ENCODE measurements at regions not wholly inside any gene's neighbourhood (a gene's known extent, or its start where the extent isn't known, plus 50 kb on each side); places are given as distances from the start of the nearest gene placed in this dataset.
A peak's percentile ranks its signal among the peaks of the same experiment; 100 is the strongest.
"Not testable (repeated sequence)": the region's sequence is repeated elsewhere in the genome, so short reads cannot be mapped to it uniquely, and the experiment has no call there.

DNA sequence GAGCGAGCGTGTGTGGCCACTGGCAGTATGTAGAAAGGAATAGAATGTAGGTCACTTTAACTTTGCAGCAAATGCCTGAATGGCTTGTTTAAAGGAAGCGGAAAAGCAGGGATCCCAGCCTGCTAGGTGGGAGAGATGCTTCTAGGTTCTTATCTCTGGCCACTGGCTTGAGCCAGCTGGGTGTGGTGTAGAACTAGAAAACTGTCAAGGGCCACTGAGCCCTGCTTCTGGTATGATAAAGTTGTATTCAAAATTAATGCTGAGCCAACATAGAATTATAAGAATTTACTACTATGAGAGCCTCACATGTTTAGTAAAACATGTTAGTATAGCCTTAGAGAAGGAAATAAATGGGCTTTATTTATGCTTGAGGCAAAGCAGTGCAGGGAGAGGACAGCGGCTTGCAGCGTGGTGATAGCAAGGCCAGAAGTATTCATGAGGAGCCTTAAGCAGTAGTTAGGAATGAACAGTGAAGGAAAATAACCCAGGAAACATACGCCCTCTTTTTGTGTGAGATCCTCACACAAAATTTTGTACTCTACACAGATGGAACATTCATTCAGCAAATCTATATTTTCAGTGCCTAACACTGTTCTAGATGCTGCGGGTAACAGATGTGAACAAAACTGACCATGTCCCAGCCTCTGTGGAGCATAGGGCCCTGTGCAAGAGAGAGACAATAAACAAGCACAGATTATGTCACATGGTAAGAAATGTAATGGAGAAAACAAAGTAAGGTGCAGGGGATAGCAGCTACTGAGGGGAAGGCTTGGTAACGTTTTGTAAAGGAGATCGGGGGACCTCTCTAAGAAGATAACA, 863.2 kb downstream of the DIAPH3 start:
- no peak for DNase-seq (ENCODE audit: low read depth in 2 of 2)

DNA sequence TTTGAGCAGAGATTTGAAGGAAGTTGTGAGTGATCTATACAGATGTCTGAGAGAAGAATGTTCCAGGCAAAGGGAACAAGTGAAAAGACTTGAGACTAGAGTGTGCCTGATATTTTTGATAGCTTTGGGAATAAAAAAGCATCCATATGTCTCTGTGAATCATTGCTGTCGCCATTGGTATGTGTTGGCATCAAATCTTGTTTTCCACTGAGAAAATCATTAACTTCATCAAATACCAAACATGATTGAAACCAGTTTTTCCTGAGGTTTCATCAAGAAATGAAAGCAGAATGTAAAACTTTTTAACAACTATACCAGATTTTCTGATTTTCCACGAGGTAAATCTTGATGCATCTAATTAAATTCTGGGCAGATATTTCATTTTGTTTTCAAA, 862.6 kb downstream of the DIAPH3 start:
- no peak for DNase-seq (ENCODE audit: low read depth in 2 of 2)

DNA sequence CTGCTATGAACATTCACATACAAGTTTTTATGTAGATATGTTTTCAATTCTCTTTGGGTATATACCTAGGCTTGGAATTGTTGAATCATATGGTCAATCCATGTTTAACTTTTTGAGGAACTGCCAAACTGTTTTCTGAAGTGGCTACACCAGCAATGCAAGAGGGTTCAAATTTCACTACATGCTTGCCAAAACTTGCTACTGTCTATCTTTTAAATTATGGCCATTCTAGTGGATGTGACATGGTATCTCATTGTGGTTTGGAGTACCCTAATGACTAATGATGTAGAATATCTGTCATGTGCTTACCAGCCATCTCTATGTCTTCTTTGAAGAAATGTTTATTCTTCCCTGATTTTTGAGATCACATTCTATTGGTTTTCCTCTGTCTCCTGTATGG, 860.3 kb downstream of the DIAPH3 start:
- no peak for DNase-seq (ENCODE audit: low read depth in 2 of 2)

DNA sequence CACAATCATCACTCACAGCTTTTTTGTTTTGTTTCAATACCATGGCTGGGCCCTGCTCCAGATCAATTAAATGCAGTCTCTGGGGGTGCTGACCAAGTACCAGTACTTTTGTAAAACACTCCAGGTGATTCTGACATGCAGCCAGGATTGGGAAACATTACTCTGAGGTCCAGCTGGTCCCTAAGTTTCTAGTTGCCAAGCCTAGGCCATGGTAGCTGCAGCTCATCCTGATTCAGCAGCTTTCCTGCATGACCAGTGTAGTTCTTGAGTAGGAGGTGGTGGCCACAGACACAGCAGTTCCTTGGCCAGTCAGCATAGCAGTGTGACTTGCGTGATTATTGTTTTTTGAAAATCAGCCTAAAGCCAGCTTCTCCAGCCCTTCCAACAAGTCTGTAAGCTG, 859.1 kb downstream of the DIAPH3 start:
- DNase-seq (ENCODE audit: low read depth in 2 of 2), result no peak

DNA sequence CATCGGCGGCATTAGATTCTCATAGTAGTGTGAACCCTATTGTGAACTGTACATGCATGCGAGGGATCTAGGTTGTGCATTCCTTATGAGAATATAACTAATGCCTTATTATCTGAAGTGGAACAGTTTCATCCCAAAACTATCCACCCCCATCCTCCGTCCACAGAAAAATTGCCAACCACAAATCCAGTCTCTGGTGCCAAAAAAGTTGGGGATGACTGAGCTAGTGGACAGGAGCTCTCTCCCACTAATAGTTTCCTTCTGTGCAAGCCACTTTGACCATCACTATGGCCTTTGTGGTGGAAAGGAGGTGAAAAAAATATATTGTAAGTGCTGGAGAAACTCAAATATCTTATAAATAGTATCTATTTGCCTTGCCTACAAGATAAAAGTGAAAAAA, 857.8 kb downstream of the DIAPH3 start:
- DNase-seq (ENCODE audit: low read depth in 2 of 2), result no peak

DNA sequence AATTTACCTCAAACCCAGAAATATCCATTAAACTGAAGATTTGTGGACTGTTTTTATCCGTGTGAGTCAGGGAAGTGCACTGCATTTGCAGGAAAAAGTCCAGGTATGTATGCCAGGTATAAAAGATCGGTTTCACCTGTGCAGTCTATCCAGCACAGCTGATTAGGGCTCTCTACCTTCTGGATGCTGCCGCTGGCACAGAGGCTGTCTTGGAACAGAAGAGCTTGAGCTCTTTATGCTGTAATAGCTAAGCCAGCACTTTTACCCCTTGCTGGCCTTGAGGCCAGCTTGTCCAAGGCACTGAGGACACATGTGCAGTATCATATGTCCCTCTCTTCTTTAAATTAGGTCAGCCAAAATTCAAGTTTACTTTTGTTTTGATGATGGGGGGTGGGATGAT, 851.0 kb downstream of the DIAPH3 start:
- DNase-seq (ENCODE audit: low read depth in 2 of 2), result no peak

DNA sequence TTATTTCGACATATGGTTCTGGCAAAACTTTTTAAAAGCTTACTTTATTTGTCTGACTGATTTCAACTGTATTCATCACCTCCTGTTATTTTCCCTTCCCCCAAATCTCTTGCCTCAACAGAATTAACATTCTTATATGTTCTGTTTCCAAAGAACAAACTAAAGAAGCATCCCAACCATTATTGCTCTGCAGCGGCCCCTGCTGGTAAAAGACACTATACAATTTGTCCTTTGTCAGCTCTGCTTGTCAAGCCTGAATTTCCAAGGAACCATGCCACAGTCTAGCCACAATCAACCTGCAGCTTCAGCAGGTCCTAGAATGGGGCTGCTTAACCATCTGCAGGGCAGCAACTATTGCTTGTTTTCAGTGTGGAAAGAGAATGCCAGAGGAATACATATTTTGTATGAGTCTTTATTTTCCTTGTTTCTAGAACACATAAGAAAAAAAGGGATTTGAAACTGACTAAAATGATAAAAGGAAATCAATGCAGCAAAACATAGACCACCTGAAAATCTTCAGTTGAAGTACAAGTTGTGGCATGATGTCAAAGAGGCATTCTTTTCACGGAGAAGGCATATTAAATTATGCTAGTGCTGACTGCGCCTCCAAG, 845.3 kb downstream of the DIAPH3 start:
- DNase-seq (ENCODE audit: low read depth in 2 of 2), result peak; percentile 1 to 28

DNA sequence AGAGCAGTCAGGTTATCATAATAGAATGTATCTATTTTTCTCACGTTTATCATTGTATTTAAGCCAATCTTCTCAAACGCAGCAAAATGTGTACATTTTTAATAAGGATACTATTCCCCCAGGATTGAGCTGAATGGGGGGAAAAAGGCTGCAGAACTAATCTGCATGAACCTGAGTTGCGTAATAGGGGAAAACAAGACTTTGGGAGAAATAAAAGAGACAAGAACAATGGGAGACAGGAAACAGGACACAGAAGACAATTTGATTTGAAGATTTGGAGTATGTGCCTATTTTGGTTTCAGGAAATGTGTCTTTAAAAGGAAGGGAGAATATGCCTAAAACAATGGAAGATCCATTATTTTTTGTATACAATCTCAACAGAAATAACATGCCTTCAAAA, 844.5 kb downstream of the DIAPH3 start:
- no peak for DNase-seq (ENCODE audit: low read depth in 2 of 2)

DNA sequence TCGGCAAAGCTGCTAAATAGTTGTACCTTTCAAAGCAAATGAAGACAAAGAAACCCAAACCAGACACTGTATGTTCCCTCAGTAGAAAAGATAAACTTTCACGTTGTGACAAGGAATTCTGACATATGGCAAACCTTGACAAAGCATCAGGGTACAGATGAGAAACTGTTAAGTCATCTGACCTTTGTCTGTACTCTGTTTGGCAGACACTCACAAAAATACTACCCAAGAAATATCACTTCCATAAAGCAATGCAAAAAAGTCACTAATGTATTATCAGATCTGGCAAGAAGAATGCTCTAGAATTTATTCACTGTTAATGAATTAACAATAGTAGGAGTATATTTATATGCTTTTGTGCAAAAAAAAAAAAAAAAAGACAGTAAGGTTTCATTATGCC, 843.7 kb downstream of the DIAPH3 start:
- DNase-seq (ENCODE audit: low read depth in 2 of 2), result no peak

DNA sequence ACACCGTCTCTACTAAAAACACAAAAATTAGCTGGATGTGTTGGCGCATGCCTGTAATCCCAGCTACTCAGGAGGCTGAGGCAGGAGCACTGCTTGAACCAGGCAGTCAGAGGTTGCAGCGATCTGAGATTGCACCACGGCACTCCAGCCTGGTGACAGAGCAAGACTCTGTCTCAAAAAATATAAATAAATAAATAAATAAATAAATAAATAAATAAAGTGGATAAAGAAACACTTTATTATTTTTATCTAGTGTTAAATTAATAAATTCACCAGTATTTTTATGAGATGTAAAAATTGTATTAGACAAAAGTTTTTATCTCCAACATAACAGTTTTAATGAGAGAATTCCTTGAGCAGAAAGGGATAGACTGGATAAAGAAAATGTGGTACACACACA, 839.3 kb downstream of the DIAPH3 start:
- not testable (repeated sequence) for DNase-seq (ENCODE audit: low read depth in 2 of 2)

DNA sequence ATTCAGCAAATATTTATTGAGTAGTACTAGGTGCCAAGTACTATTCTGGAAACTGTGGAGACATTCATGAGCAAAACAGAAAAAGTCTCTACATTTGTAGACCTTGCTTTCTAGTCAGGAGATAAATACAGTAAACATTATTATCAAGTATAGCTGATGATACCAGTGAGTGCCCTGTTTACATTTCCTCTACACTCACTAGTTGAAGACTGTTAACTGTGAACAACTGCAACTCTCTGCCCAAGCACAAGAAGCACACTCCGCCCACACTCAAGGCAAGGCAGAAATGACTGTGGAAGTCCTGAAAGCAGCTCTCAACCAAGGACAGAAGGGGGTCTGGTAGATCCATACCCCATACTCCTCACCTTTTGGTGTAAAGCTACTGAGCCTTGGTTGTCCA, 837.0 kb downstream of the DIAPH3 start:
- DNase-seq (ENCODE audit: low read depth in 2 of 2), result no peak

DNA sequence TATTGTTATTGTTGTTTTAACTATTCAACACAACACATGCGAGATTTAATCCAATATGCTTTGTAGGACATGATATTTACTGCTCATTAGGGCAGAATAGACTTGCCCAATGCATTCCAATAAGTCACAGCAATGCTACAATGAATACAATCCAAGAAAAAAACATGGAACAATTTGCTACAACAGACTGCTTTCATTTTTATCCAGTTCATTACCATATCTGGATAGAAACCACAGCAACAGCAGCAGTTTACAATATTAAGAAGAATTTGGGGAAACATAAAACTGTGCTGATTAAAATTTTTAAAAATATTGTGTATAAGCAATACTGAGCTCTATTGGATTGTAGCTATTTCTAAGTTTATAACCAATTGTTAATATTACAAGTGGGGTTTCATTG, 833.0 kb downstream of the DIAPH3 start:
- no peak for DNase-seq (ENCODE audit: low read depth in 2 of 2)

DNA sequence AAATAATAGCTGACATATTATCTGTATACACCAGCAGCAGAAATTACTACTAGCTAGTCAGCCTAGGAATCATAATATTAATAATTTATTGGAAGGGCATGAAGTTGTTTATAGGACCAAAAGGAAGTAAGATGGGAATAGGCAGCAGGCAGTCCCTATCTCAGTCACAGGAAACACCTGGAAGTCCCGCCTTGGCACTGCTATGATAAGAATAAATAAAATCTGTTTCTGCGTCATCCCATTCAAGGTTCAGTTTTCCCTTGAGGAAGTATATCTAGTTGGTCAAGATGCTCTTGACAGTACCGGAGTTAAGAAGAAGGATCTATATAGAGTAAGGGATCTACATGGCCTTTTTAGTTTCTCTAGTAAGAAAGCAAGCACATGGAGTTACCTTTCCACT, 830.8 kb downstream of the DIAPH3 start:
- DNase-seq (ENCODE audit: low read depth in 2 of 2), result no peak

DNA sequence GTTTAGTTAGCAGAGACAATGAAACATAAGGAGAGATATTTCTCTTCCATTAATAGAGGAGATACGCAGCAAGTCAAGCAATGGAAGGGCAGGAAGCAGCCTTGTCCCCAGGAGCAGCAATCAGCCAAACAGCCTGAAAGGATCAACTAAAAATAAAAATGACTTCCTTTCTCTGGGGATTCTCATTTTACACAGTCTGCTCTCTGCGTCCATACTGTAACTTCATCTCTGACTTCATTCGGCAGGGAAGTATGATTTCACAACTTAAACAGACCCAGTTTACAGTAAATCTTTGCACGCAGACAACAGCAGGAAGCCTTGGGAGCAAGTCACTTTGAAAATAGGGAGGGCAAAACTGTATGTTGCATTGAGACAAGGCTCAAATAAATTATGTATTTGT, 826.7 kb downstream of the DIAPH3 start:
- DNase-seq (ENCODE audit: low read depth in 2 of 2), result no peak

DNA sequence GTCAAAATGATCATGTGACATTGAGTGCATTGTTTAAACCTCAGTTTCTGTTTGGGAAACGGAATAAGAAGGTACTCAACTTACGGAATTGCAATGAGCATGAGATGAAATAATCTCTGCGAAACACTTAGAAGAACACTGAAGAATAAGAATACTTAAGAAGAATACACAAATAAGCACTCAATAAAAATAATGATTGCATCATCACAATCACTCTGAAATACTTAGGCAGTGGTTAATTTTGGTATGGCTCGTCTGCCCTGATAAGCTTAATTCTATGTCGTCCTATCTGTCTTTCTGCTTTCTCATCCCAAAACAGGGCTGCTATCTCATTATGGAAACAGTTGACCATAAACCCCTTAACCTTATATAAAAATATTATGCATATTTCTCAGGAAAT, 823.6 kb downstream of the DIAPH3 start:
- no peak for DNase-seq (ENCODE audit: low read depth in 2 of 2)

DNA sequence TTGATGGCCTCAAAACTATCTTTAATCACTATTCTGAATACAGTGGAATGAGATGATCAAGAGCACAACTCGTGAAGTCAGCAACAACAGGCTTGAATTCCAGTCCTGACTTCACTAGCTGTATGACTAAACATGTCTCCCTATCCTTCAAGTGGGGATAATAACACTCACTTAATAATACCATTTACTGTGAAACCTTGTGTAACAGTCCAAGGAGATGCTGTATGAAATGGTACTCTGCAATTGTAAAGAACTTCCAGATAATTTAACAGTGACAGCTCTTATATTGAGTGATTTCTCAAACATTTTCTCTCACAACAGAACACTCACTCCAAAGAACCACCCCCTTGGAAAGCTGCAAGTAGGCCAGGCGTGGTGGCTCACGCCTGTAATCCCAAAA, 823.1 kb downstream of the DIAPH3 start:
- no peak for DNase-seq (ENCODE audit: low read depth in 2 of 2)

DNA sequence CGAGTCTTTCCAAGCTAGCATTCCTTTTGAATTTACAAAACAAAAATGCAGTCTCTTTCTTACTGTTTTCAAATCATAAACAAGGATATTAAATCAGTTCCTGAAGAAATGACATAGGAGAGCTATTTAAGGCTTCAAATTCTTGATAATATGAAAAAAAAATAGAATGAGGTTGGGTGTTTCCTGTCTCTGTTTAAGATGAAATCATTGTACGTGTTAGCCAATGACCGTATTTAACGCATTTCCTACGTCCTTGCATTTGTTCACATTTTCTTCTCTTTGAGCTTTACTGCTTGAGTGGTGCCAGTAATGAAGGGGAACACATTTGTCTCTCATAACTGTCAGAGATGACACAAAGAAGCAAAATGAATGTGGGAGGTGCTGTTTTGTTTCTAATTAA, 821.3 kb downstream of the DIAPH3 start:
- no peak for DNase-seq (ENCODE audit: low read depth in 2 of 2)

DNA sequence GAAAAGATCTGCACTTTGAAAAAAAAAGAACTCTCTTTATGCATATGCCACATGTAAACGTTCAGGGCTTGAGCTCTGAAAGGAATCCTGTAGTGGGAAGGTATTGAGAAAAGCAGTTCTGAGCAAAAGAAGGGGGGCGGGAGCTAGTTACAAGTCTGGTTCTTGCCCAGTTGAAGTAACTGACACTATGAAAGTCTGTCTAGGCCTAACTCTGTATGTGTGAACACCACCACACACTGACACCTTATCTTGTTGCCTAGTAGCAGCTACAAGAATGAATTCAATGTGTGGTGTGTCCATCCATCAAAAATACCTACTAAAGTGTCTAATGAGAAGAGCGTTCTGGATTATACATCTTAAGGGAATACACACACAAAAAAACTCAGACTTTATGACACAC, 820.6 kb downstream of the DIAPH3 start:
- no peak for DNase-seq (ENCODE audit: low read depth in 2 of 2)

DNA sequence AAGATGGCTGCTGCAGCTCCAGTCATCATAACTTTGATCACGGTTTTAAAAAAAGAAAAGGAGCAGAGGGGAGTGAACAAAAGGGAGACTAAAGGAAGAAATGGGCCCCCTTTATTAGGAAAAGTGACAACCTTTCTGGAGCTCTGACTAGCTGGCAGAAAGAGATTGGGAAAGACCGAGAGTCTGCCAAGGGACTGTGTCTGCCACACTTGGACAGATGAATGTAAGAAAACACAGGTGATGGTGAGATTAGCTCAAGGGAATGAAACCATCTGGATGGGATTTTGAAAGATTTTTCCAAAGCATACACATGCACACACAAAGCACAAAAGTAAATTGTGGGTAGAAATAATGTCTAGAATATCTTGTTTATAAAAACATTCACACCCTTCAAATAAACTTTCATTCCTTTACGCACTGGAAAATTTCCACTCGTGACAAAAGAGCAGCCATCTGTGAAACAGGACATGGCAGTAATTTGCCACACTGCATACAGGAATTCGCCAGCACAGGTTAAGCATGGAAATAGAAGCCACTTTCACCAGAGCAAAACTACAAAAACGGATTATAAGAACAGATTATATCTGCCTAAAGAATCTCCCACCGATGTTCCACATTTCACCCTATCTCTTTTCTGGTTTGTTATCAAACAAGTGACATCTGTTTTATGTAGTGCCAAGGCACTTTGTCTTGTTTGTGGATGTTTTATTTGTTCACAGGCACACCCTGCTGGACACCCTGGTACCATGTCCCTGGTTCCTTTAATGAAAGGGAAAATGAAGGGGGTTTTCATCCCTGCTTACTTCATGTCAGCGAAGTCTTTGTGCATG, 819.5 kb downstream of the DIAPH3 start:
- no peak for DNase-seq (ENCODE audit: low read depth in 2 of 2)

DNA sequence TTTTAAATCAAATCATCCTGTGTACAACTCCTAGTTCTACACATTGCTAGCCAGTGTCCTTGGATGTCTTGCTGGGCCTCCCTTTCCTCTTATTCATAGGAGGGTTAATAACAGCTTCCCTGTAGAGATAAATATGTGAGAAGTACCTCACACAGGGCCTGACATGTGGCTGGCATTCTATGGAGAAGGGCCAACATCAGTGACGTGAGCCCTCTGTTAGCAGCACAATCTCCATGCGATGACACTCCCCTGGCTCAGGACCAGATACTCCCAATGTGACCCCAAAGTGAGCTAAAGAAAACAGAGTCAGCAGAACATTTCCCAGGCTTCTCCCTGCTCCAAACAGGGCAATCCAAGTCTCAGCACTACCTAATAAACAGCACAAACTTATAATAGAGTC, 818.4 kb downstream of the DIAPH3 start:
- no peak for DNase-seq (ENCODE audit: low read depth in 2 of 2)

DNA sequence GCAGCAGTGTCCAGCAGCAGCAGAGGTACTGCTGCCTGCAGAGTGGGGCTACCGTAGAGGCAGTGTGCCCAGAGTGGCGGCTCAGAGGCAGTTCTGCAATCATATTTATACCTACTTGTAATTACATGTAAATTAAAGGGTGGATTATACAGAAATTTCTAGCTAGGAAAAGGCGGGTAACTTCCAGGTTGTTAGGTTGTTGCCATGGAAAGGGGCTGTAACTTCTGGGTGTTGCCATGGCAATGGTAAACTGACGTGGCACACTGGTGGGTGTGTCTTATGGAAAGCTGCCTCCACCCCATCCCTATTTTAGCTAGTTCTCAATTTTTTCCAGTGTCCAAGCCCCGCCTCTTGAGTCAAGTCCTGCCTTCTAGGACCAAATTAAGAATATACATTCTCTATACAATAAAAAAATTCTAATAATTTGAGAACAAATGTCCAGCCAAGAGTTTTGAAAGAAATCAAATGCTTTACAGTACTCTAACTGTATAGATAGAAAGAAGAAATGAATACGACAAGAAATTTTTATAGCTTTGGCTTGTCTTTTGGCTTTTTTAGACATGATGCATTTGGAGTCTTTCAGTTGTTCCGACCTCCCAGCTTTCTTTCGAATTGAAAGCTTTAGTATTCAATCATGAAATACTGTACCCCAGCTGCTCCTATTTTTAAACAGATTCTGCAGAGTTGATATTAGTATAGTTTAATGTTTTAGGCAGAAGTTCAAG, 816.6 kb downstream of the DIAPH3 start:
- DNase-seq (ENCODE audit: low read depth in 2 of 2), result no peak

DNA sequence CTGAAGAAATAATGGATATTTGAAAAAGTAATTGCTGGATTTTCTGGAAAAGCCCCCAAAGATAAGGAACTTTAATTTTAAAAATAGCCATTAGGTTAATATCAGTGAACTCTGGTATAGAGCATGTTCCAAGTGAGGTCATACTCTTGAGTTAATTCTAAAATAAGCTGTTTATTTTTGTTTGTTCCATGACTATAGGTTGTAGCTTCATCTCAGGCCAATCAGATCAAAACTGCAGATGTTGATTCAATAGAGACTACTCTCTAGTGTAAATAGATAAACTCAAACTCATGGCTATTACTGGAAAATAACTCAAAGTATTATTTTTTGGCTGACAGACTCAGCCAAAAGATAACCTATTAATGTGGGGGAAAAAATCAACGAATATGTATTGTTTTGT, 815.1 kb downstream of the DIAPH3 start:
- no peak for DNase-seq (ENCODE audit: low read depth in 2 of 2)
